GM21360 (cell line): ENCODE measurements at regions not wholly inside any gene's neighbourhood (a gene's known extent, or its start where the extent isn't known, plus 50 kb on each side); places are given as distances from the start of the nearest gene placed in this dataset.

ENCODE experiments used
- ATAC-seq: cut with Tn5 transposase; IDR thresholded peaks from one replicate; pipeline ENCODE4 v1.9.1; 2021; ENCODE audit warnings: mild to moderate bottlenecking, moderate library complexity; ENCODE audit not compliant: unreplicated experiment

- ATAC-seq, result no peak
Measured at GRCh38 chr22:47658182-47658581, 895.7 kb downstream of the TBC1D22A start.

- no peak for ATAC-seq
Measured at GRCh38 chr22:47657224-47657623, 894.8 kb downstream of the TBC1D22A start.

GRCh38 chr22:47656806-47657205 lies 894.4 kb downstream of the TBC1D22A start:
- ATAC-seq, result no peak

- ATAC-seq, result no peak
Measured at GRCh38 chr22:47655930-47656329, 893.5 kb downstream of the TBC1D22A start.

- no peak for ATAC-seq
Measured at GRCh38 chr22:47654922-47655491, 892.6 kb downstream of the TBC1D22A start.

GRCh38 chr22:47653921-47654320 lies 891.5 kb downstream of the TBC1D22A start:
- ATAC-seq, result no peak

GRCh38 chr22:47651216-47651987 lies 889.0 kb downstream of the TBC1D22A start:
- ATAC-seq, result no peak

GRCh38 chr22:47647720-47648119 lies 885.3 kb downstream of the TBC1D22A start:
- no peak for ATAC-seq

- ATAC-seq, result no peak
Measured at GRCh38 chr22:47647181-47647580, 884.7 kb downstream of the TBC1D22A start.

- ATAC-seq, result no peak
Measured at GRCh38 chr22:47645923-47646322, 883.5 kb downstream of the TBC1D22A start.

GRCh38 chr22:47645450-47645914 lies 883.0 kb downstream of the TBC1D22A start:
- ATAC-seq, result no peak

GRCh38 chr22:47634347-47634746 lies 871.9 kb downstream of the TBC1D22A start:
- ATAC-seq, result no peak

GRCh38 chr22:47633111-47633510 lies 870.7 kb downstream of the TBC1D22A start:
- ATAC-seq, result no peak

- no peak for ATAC-seq
Measured at GRCh38 chr22:47632701-47633100, 870.3 kb downstream of the TBC1D22A start.

- ATAC-seq, result no peak
Measured at GRCh38 chr22:47631571-47632102, 869.2 kb downstream of the TBC1D22A start.

- no peak for ATAC-seq
Measured at GRCh38 chr22:47630741-47631534, 868.5 kb downstream of the TBC1D22A start.

- no peak for ATAC-seq
Measured at GRCh38 chr22:47629791-47630655, 867.6 kb downstream of the TBC1D22A start.

GRCh38 chr22:47629273-47629711 lies 866.8 kb downstream of the TBC1D22A start:
- no peak for ATAC-seq

GRCh38 chr22:47628477-47629272 lies 866.2 kb downstream of the TBC1D22A start:
- no peak for ATAC-seq
